Suppressor macrophage (primary cell): ENCODE measurements at regions not wholly inside any gene's neighbourhood (a gene's known extent, or its start where the extent isn't known, plus 50 kb on each side); places are given as distances from the start of the nearest gene placed in this dataset.

ENCODE experiments used
- DNase-seq, 4 experiments: peaks; one replicate each; pipeline ENCODE4 v3.0.0-alpha.2; 2020 to 2022

GRCh38 chr5:142474431-142475094, 149.7 kb upstream of the SPRY4 start:
- DNase-seq: no peak

DNA sequence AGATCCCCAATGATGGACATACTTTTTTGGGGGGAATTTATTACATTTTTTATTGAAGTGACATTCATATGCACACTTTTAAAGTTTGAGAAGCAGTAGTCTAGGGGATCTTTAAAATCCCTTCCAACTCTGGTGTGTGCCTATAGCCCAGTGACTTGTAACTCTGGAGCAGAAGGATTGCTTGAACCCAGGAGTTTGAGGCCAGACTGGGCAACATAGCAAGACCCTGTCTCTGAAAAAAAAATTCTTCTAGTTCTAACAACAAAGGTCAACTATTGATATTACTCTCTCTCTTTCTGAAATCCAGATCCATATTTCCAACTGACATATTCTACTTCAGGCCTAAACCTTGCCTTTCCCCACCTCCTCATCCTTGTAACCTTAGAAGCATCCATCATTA, 148.2 kb upstream of the SPRY4 start:
- no peak for DNase-seq

GRCh38 chr5:142472306-142472951, 147.6 kb upstream of the SPRY4 start:
- peak in 2 of 4 experiments; percentile 7 to 26 for DNase-seq

DNA sequence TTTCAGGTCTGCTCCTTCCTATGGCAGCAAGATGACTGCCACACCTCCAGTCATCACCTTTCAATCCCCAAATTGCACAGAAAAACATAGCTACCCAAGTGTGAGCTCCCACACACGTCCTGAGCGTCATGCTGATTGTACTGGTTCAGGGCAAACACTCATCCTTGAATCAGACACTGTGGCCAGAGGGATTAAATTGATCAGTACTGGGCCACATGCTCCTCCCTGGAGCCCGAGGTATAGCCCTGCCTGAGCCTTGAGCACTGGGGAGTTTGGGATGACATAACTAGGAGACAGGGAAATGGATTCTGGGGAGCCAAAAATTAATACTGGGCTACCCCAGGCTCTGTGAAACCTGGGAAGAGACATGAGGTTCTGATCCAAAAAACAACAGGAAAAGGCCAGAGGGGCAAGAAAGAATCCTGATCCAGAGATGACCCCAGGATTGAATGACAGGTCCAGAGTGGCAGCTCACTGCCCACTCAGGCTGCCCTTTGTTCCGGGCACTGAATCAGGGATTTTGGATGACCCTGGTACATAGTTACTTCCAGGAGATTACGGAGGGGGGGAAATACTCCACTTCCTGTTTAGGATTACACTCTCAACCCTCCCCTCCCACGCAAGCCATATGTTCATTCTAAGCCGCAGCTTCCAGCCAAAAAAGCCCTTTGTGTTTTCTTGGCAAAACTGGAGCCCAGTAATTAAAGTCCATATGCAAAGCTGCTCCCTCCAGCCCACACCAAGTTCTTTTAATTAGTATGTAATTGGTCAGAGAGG, 141.6 kb upstream of the SPRY4 start:
- peak in 2 of 4 experiments; percentile 13 to 31 for DNase-seq

DNA sequence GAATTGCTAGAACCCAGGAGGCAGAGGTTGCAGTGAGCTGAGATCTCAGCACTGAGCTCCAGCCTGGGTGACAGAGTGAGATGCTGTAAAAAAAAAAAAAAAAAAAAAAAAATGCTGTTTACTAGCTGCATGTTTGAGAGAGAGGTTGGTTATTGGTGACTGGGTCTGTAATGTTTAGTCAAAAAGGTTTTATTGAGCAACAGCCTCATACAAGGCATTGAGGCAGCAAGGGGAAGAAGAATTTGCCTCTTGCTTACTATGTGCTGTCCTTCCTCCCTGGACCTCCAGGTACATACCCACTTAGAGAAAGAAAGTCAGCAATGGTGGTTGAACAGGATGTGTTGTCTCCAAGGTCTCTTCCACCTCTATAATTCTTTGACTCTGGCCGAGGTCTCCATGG, 140.7 kb upstream of the SPRY4 start:
- DNase-seq: no peak

DNA sequence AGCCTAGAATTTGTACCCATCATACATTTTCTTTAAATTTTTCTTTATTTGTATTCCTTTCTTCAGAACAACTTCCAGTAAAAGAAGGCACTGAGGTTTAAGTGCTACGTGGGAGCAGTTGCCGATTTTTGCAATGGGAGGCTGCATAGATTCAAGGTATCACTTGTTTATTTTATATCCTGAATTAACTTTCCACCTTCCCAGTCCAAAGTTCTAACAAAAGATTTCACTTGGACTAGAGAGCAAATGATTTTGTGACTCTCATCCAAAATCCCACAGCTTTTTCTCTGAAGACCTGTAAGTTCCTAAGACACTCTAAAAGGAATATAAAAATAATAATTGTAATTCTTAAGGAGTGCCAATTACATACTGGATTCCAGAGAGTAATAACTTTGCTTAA, 139.1 kb upstream of the SPRY4 start:
- no peak for DNase-seq

- DNase-seq: no peak
These were observed 136.3 kb upstream of the SPRY4 start for GRCh38 chr5:142461028-142461590.

- DNase-seq: no peak
These were observed 134.4 kb upstream of the SPRY4 start for GRCh38 chr5:142459209-142459608.

DNA sequence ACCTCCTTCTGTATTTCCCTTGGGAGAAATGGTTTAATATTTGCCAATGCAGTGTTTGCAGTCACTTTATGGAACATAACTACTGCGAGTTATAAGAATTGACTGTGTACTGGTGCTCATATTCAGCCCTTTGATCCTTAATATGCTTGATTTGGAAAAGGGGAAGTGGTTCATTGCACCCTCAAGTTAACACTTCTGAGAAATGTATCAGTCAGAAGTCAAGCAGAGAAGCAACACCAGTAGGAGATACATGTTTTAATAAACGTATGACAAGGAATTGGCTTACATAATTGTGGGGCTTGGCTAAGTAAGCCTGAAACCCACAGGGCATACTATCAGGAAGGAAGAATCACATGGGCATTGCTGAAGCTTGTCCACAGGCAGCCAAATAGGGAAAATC, 131.0 kb upstream of the SPRY4 start:
- peak; percentile 13 to 53 (median 20) for DNase-seq

DNA sequence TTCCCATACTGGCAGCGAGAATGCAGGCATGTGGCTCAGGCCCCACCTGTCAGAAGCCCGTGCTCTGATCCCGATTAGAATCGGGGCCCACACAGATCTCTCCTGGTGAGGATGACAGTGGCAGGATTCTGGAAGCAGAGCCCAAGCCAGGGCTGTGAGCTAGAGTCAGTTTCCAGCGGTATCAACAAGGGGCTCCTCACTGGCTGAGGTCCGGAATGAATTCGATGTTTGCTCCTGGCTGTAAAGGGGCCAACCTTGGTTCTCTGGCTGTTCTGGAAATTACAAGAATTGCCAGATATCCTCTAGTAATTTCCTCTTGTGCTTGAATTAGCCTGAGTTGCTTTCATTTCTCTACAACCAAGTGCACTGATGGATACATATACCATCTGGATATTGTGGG, 129.1 kb upstream of the SPRY4 start:
- no peak for DNase-seq

DNA sequence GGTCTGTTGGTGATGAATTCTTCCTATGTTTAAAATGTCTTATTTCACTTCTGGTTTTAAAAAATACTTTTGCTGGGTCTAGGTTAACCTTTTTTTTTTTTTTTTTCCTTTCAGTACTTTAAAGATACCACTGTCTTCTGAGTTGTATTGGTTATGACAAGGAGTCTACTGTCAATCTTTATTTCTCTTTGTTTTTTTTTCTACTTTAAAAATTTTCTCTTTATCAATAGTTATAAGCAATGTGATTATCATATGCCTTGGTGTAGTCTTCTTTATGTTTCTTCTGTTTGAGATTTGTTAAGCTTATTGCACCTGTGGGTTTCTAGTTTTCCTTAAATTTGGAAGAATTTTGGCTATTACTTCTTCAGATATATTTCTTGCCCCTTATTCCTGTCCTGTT, 125.6 kb upstream of the SPRY4 start:
- no peak for DNase-seq

DNA sequence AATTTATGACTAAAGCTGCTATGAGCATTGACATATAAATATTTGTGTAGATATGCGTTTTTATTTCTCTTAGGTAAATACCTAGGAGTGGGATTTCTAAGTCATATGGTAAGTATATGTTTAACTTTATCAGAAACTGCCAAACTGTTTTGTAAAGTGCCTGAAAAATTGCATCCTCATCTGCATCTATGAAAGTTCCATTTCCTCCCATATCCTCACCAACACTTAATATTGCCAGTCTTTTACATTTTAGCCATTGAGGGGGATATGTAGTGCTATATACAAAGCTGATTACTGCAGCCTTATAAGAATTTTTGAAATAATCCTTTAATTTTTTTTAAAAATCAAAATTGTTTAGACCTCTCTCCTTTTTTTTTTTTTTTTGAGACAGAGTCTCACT, 123.1 kb upstream of the SPRY4 start:
- DNase-seq: no peak

GRCh38 chr5:142446960-142447279, 122.1 kb upstream of the SPRY4 start:
- no peak for DNase-seq

DNA sequence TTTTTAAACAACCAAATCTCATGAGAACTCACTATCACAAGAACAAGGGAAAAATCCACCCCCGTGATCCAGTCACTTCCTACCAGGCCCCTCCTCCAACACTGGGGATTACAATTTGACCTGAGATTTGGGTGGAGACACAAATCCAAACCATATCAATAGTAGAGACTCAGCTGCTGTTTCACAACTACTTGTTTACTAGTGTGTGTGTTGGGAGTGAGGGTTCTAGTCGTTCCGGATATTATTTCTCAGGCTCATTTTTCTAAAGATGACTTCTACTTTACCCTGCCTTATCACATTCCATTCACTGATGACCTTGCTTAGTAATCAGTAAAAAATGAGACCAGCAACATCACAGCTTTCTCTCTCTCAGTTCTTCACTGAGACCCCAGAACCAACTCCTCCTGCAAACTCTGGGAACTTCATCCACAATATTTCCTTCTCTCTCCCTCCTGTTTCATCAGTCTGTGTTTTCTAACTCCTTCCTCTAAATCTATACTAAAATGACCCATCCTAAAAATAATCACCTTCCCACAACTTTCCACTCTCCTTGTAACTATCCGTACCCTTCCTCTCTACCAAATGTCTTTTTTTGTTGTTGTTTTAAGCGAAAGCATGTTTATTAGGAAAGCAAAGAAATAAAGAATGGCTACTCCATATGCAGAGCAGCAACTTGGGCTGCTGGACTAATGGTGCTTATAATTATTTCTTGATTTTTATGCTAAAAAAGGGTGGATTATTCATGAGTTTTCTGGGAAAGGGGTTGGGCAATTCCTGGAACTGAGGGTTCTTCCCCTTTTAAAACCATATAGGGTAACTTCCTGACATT, 121.5 kb upstream of the SPRY4 start:
- no peak for DNase-seq

DNA sequence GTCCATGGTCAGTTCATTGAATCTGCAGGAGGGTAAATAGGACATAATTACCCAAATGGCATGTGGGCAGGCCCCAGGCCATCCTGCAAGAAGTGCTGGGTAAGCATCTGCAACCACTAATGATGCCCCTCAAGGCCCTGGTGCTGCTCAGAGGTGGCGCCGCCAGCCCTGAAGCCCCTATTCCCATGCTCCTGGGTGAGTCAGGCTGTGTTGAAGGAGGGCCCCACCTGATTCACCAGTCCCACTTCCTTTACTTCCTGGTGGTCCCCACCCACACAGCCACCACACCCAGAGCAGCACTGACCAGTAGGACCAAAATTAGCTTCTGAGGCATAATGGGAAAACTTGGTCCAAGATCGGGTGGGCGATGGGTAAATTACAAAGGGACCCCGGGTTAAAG, 120.4 kb upstream of the SPRY4 start:
- no peak for DNase-seq

DNA sequence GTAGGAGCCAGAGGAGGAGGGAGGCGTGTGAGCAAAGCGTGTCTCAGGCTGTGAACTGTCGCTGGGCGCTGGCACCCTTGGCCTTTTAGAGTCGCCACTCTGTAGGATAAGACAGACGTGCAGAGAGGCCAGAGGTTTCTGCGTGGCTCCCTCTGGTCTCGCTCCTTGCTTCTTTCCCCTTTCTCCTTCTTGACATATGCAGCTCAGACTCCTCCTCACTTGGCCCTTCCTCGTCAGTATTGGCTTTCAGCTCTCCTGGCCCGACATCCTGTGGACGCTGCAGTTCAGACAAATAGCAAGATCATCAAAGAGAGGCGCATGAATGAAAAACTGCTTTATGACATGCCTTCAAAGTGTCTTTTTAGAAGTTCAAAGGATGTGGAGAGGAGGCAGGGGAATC, 116.8 kb upstream of the SPRY4 start:
- DNase-seq: no peak

DNA sequence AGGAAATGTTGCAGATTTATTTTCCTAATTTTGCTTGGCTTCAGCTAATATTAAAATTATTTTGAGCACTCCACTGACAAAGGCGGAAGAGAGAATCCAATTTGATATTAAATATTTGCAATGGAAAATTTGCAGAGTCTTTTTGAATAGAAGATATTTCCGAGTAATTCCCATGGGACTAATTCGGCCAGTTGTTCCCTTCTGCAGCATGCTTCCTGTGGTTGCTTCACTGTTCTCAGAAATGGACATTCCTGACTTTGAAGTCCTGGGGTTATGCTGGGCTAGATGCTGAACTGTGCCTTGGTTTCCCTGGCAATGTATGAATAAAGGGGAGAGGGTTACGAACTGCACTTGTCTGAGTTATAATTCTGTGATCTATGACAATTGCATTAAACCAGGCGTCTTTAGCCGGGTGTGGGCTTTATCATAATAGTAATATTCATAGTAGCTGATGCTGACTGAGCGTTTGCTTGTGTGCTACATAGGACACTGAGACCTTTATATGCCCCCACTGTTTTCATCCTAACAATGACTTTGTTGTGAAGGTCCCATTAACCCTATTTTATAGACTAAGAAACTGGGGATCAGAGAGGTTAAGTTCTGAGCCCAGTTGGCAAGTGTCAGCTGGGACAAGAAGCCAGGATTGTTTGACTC, 114.5 kb upstream of the SPRY4 start:
- DNase-seq: no peak

- DNase-seq: no peak
These were observed 113.8 kb upstream of the SPRY4 start for GRCh38 chr5:142438573-142438972.

- DNase-seq: no peak
These were observed 112.7 kb upstream of the SPRY4 start for GRCh38 chr5:142437563-142437962.

DNA sequence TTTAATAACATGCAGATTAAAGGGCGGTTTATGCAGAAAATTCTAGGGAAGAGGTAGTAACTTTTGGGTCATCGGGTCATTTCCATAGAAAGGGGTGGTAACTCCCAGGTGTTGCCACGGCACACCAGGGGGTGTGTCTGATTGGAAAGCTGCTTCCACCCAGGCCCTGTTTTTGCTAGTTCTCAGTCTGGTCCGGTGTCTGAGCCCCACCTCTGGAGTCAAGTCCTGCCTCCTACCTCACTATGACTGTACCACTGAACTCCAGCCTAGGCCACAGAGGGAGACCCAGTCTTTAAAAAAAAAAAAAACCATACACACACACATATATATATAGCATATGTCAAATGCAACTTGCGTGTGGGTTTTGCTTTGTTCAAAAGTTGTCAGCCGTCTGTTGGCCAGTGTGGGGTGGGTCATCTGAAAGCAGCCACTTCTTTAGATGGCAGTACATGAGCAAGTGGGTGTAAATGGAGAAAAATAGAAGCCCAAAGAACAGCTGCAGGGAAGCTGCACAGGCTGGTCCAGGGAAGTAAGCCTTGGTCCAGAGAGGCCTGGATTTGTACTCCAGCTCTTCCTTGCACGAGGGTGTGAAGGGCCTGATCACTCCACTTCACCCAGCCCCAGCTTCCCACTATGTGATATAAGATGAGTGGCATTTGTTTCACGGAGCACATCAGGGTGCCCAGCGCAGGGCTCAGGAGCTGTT, 110.7 kb upstream of the SPRY4 start:
- DNase-seq: no peak

- no peak for DNase-seq
These were observed 109.4 kb upstream of the SPRY4 start for GRCh38 chr5:142434322-142434612.
